ENCODE measurements at regions not wholly inside any gene's neighbourhood (a gene's known extent, or its start where the extent isn't known, plus 50 kb on each side); places are given as distances from the start of the nearest gene placed in this dataset.
"Not testable (repeated sequence)": the region's sequence is repeated elsewhere in the genome, so short reads cannot be mapped to it uniquely, and the experiment has no call there.

GRCh38 chr9:26637101-26637500, 255.5 kb downstream of the CAAP1 start:
- no peak for TF ChIP-seq CTCF (conservative IDR thresholded peaks at IDR 0.05)
- Mint-ChIP-seq H3K4me1 (ENCODE audit: unreplicated experiment) (no peaks in the 10 kb centered on the region), H3K27me3 (peaks cover 13% of the 10 kb centered on the region), H3K9me3 (no peaks in the 10 kb centered on the region), H3K36me3 (no peaks in the 10 kb centered on the region), H3K27ac (no peak overlapping the region), H3K4me3 (no peak overlapping the region)
- DNase-seq (ENCODE audit: extremely low spot score, unreplicated experiment) = no peak

GRCh38 chr9:26613851-26614350, 278.7 kb downstream of the CAAP1 start:
- not testable (repeated sequence) for H3K9me3 Mint-ChIP-seq; DNase-seq (ENCODE audit: extremely low spot score, unreplicated experiment); H3K4me3 Mint-ChIP-seq; H3K27me3 Mint-ChIP-seq; H3K27ac Mint-ChIP-seq; H3K36me3 Mint-ChIP-seq; H3K4me1 Mint-ChIP-seq (ENCODE audit: unreplicated experiment)
- TF ChIP-seq CTCF (conservative IDR thresholded peaks at IDR 0.05) = peak; percentile 68

- Mint-ChIP-seq H3K27me3 (no peaks in the 10 kb centered on the region), H3K4me1 (ENCODE audit: unreplicated experiment) (no peaks in the 10 kb centered on the region), H3K27ac (no peak overlapping the region), H3K9me3 (no peaks in the 10 kb centered on the region), H3K36me3 (no peaks in the 10 kb centered on the region), H3K4me3 (no peak overlapping the region)
- DNase-seq (ENCODE audit: extremely low spot score, unreplicated experiment) = no peak
- no peak for TF ChIP-seq CTCF (conservative IDR thresholded peaks at IDR 0.05)
These were observed 280.4 kb downstream of the CAAP1 start for GRCh38 chr9:26612211-26612610.

GRCh38 chr9:26606756-26607155, 285.8 kb downstream of the CAAP1 start:
- no peak for DNase-seq (ENCODE audit: extremely low spot score, unreplicated experiment)
- H3K36me3 Mint-ChIP-seq = no peaks in the 10 kb centered on the region
- no peaks in the 10 kb centered on the region for H3K27me3 Mint-ChIP-seq
- H3K4me3 Mint-ChIP-seq = no peak overlapping the region
- no peaks in the 10 kb centered on the region for H3K4me1 Mint-ChIP-seq (ENCODE audit: unreplicated experiment)
- no peaks in the 10 kb centered on the region for H3K9me3 Mint-ChIP-seq
- no peak for TF ChIP-seq CTCF (conservative IDR thresholded peaks at IDR 0.05)
- no peak overlapping the region for H3K27ac Mint-ChIP-seq

GRCh38 chr9:26605367-26605766, 287.2 kb downstream of the CAAP1 start:
- no peaks in the 10 kb centered on the region for H3K4me1 Mint-ChIP-seq (ENCODE audit: unreplicated experiment)

More at GRCh38 chr9:26605367-26605766, 287.2 kb downstream of the CAAP1 start:
- no peak overlapping the region for H3K4me3 Mint-ChIP-seq
- no peaks in the 10 kb centered on the region for H3K9me3 Mint-ChIP-seq
- H3K27me3 Mint-ChIP-seq = no peaks in the 10 kb centered on the region
- DNase-seq (ENCODE audit: extremely low spot score, unreplicated experiment) = no peak
- TF ChIP-seq CTCF (conservative IDR thresholded peaks at IDR 0.05) = no peak
- H3K36me3 Mint-ChIP-seq = no peaks in the 10 kb centered on the region
- H3K27ac Mint-ChIP-seq = no peak overlapping the region
